Endothelial cell of hepatic sinusoid (primary cell): ENCODE measurements at regions not wholly inside any gene's neighbourhood (a gene's known extent, or its start where the extent isn't known, plus 50 kb on each side); places are given as distances from the start of the nearest gene placed in this dataset.

Source experiments
- in situ Hi-C: cut with HindIII; loops from 2 replicates; pipeline ENCODE4 v1.10.0; 2017; ENCODE audit warnings: low sequenced_read_pairs

GRCh38 chr4:136865526-136865925, 666.8 kb downstream of the PCDH18 start:
- in situ Hi-C loops = no loop called here

- in situ Hi-C loops = no loop called here
Measured at GRCh38 chr4:136864604-136865185, 667.6 kb downstream of the PCDH18 start.

GRCh38 chr4:136863756-136864155, 668.5 kb downstream of the PCDH18 start:
- in situ Hi-C loops = no loop called here

GRCh38 chr4:136862653-136863052, 669.6 kb downstream of the PCDH18 start:
- in situ Hi-C loops = no loop called here

- in situ Hi-C loops = no loop called here
Measured at GRCh38 chr4:136861091-136861490, 671.2 kb downstream of the PCDH18 start.

- in situ Hi-C loops = no loop called here
Measured at GRCh38 chr4:136858903-136859302, 673.4 kb downstream of the PCDH18 start.

GRCh38 chr4:136855886-136856285, 676.4 kb downstream of the PCDH18 start:
- in situ Hi-C loops = no loop called here

- in situ Hi-C loops = no loop called here
Measured at GRCh38 chr4:136850446-136850845, 681.8 kb downstream of the PCDH18 start.

GRCh38 chr4:136847881-136848621, 684.2 kb downstream of the PCDH18 start:
- in situ Hi-C loops = no loop called here

GRCh38 chr4:136841526-136841925, 690.8 kb downstream of the PCDH18 start:
- in situ Hi-C loops = no loop called here

GRCh38 chr4:136838607-136839006, 693.7 kb downstream of the PCDH18 start:
- in situ Hi-C loops = no loop called here

- in situ Hi-C loops = no loop called here
Measured at GRCh38 chr4:136831553-136831952, 700.7 kb downstream of the PCDH18 start.

GRCh38 chr4:136829280-136829679, 703.0 kb downstream of the PCDH18 start:
- in situ Hi-C loops = no loop called here

- in situ Hi-C loops = no loop called here
Measured at GRCh38 chr4:136823020-136823419, 709.3 kb downstream of the PCDH18 start.

- in situ Hi-C loops = no loop called here
Measured at GRCh38 chr4:136818811-136819330, 713.4 kb downstream of the PCDH18 start.

- in situ Hi-C loops = no loop called here
Measured at GRCh38 chr4:136812100-136812880, 720.0 kb downstream of the PCDH18 start.

GRCh38 chr4:136811496-136812077, 720.7 kb downstream of the PCDH18 start:
- in situ Hi-C loops = no loop called here

- in situ Hi-C loops = no loop called here
Measured at GRCh38 chr4:136810626-136811025, 721.7 kb downstream of the PCDH18 start.

GRCh38 chr4:136806844-136807243, 725.5 kb downstream of the PCDH18 start:
- in situ Hi-C loops = no loop called here

GRCh38 chr4:136805617-136806016, 726.7 kb downstream of the PCDH18 start:
- in situ Hi-C loops = no loop called here

- in situ Hi-C loops = no loop called here
Measured at GRCh38 chr4:136803433-136803832, 728.9 kb downstream of the PCDH18 start.
